ENCODE measurements at regions not wholly inside any gene's neighbourhood (a gene's known extent, or its start where the extent isn't known, plus 50 kb on each side); places are given as distances from the start of the nearest gene placed in this dataset.

- no peak for DNase-seq (ENCODE audit: low read depth in 1 of 2, low spot score in 1 of 2)
These were observed 238.1 kb downstream of the LACC1 start for GRCh38 chr13:44117816-44118215.

GRCh38 chr13:44118881-44119280 is 239.2 kb downstream of the LACC1 start:
- DNase-seq (ENCODE audit: low read depth in 1 of 2, low spot score in 1 of 2): no peak

- DNase-seq (ENCODE audit: low read depth in 1 of 2, low spot score in 1 of 2): no peak
These were observed 240.3 kb downstream of the LACC1 start for GRCh38 chr13:44120043-44120442.

GRCh38 chr13:44120849-44121755 is 241.4 kb downstream of the LACC1 start:
- DNase-seq (ENCODE audit: low read depth in 1 of 2, low spot score in 1 of 2): no peak

- no peak for DNase-seq (ENCODE audit: low read depth in 1 of 2, low spot score in 1 of 2)
These were observed 244.6 kb downstream of the LACC1 start for GRCh38 chr13:44124352-44124751.

GRCh38 chr13:44125943-44126469 is 246.3 kb downstream of the LACC1 start:
- no peak for DNase-seq (ENCODE audit: low read depth in 1 of 2, low spot score in 1 of 2)

GRCh38 chr13:44128552-44129001 is 245.0 kb upstream of the SERP2 start:
- DNase-seq (ENCODE audit: low read depth in 1 of 2, low spot score in 1 of 2): no peak

- DNase-seq (ENCODE audit: low read depth in 1 of 2, low spot score in 1 of 2): no peak
These were observed 244.2 kb upstream of the SERP2 start for GRCh38 chr13:44129418-44129817.

GRCh38 chr13:44131069-44131614 is 242.5 kb upstream of the SERP2 start:
- no peak for DNase-seq (ENCODE audit: low read depth in 1 of 2, low spot score in 1 of 2)

GRCh38 chr13:44132710-44133109 is 240.9 kb upstream of the SERP2 start:
- DNase-seq (ENCODE audit: low read depth in 1 of 2, low spot score in 1 of 2): no peak

GRCh38 chr13:44133626-44134025 is 240.0 kb upstream of the SERP2 start:
- DNase-seq (ENCODE audit: low read depth in 1 of 2, low spot score in 1 of 2): no peak

- DNase-seq (ENCODE audit: low read depth in 1 of 2, low spot score in 1 of 2): no peak
These were observed 238.1 kb upstream of the SERP2 start for GRCh38 chr13:44135566-44135965.

- DNase-seq (ENCODE audit: low read depth in 1 of 2, low spot score in 1 of 2): no peak
These were observed 236.8 kb upstream of the SERP2 start for GRCh38 chr13:44136696-44137268.

- DNase-seq (ENCODE audit: low read depth in 1 of 2, low spot score in 1 of 2): no peak
These were observed 236.2 kb upstream of the SERP2 start for GRCh38 chr13:44137466-44137865.

- no peak for DNase-seq (ENCODE audit: low read depth in 1 of 2, low spot score in 1 of 2)
These were observed 233.5 kb upstream of the SERP2 start for GRCh38 chr13:44140146-44140545.

GRCh38 chr13:44140888-44141724 is 232.5 kb upstream of the SERP2 start:
- DNase-seq (ENCODE audit: low read depth in 1 of 2, low spot score in 1 of 2): no peak

GRCh38 chr13:44141725-44142539 is 231.7 kb upstream of the SERP2 start:
- DNase-seq (ENCODE audit: low read depth in 1 of 2, low spot score in 1 of 2): peak; percentile 89 to 91

GRCh38 chr13:44142540-44142867 is 231.1 kb upstream of the SERP2 start:
- no peak for DNase-seq (ENCODE audit: low read depth in 1 of 2, low spot score in 1 of 2)

- DNase-seq (ENCODE audit: low read depth in 1 of 2, low spot score in 1 of 2): no peak
These were observed 230.5 kb upstream of the SERP2 start for GRCh38 chr13:44142941-44143665.

- no peak for DNase-seq (ENCODE audit: low read depth in 1 of 2, low spot score in 1 of 2)
These were observed 227.5 kb upstream of the SERP2 start for GRCh38 chr13:44146138-44146537.
